ENCODE measurements at regions not wholly inside any gene's neighbourhood (a gene's known extent, or its start where the extent isn't known, plus 50 kb on each side); places are given as distances from the start of the nearest gene placed in this dataset.

DNA sequence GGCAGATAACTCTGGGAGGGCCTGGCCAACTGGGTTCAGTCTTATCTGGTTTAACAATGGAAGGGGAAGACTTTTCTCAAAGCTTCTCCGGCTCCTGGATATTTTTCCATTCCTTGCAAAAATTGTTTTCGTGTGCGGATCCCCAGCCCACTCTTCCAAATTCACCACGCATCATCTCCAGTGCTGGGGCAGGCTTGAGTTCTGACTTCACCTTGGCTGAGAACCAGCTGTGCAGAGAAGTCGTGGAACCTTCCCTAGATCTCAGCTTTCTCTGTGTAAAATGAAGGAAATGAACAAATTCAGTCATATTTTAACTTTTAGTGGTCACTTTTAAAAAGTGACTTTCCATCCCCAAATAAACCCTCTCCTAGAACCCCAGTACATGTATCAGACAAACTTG lies 297.0 kb downstream of the TCF7L2 start:
- TF ChIP-seq MEIS1 (CRISPR knock-in tag; IDR thresholded peaks at IDR 0.05; ENCODE audit: borderline replicate concordance) (no peak), SETDB1 (IDR thresholded peaks at IDR 0.05; ENCODE audit: insufficient read length, low read length) (no peak), TSHZ1 (tag by site-specific recombination; IDR thresholded peaks at IDR 0.05; ENCODE audit: borderline replicate concordance) (no peak), ZNF660 (tag by site-specific recombination; IDR thresholded peaks at IDR 0.05) (no peak), ZNF48 (tag by site-specific recombination; IDR thresholded peaks at IDR 0.05) (no peak), ZNF585B (tag by site-specific recombination; IDR thresholded peaks at IDR 0.05) (no peak), MZF1 (tag by site-specific recombination; IDR thresholded peaks at IDR 0.05; ENCODE audit: borderline replicate concordance) (no peak), PATZ1 (tag by site-specific recombination; IDR thresholded peaks at IDR 0.05) (no peak)
- TF ChIP-seq, protein P1, sequence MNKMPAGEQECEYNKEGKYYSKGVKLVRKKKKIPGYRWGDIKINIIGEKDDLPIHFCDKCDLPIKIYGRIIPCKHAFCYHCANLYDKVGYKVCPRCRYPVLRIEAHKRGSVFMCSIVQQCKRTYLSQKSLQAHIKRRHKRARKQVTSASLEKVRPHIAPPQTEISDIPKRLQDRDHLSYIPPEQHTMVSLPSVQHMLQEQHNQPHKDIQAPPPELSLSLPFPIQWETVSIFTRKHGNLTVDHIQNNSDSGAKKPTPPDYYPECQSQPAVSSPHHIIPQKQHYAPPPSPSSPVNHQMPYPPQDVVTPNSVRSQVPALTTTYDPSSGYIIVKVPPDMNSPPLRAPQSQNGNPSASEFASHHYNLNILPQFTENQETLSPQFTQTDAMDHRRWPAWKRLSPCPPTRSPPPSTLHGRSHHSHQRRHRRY (tag by site-specific recombination; IDR thresholded peaks at IDR 0.05), result no peak

Data from HEK293 (cell line).